ENCODE measurements at regions not wholly inside any gene's neighbourhood (a gene's known extent, or its start where the extent isn't known, plus 50 kb on each side); places are given as distances from the start of the nearest gene placed in this dataset.

DNA sequence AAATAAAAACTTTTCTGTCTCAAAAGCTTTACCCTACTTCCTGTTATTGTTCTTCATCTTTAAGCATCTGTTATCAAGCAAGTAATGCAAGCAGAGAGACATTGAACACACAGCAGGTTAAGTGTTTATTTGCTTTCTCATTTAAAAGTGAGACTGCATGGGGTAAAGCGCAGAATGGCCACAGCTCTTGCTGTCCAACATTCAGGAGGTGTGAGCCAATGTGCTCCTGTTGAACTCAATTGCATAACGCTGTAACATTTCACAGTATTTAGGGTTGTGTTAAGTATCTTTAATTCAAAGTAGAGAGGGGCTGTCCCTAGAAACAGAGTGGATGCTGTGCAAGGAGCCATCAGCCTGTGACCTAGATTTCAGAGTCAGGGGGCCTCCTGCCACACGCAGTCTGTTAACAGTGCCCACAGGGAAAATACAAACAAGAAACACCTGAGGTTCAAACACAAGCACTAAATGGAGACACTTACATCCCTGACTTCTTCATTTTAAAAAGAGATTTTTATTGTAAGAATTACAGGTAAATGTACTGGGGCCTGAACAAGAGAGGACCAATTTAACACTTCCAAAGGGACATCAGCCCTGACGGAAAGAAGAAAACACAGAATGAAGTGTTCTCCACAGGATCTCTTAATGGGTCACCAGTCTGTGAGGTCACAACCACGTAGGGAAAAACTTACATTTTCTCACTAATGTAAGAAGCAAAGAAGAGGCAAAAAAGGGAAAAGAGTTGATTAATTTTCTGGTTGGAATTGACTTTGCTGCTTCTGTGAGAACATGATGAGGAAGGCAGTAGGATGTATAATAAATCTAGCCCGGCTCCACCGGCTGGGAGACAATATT, 815.1 kb downstream of the VGLL3 start:
- DNase-seq (ENCODE audit: low read depth in 1 of 2, low spot score in 1 of 2) = no peak
- Histone ChIP-seq H3K27me3 (ENCODE audit: insufficient read depth, poor library complexity, severe bottlenecking) (no peaks in the 10 kb centered on the region), H3K4me3 (replicated peaks; ENCODE audit: insufficient read depth, low read length) (no peak overlapping the region), H3K27ac (replicated peaks) (no peak overlapping the region)
- TF ChIP-seq, protein P1, sequence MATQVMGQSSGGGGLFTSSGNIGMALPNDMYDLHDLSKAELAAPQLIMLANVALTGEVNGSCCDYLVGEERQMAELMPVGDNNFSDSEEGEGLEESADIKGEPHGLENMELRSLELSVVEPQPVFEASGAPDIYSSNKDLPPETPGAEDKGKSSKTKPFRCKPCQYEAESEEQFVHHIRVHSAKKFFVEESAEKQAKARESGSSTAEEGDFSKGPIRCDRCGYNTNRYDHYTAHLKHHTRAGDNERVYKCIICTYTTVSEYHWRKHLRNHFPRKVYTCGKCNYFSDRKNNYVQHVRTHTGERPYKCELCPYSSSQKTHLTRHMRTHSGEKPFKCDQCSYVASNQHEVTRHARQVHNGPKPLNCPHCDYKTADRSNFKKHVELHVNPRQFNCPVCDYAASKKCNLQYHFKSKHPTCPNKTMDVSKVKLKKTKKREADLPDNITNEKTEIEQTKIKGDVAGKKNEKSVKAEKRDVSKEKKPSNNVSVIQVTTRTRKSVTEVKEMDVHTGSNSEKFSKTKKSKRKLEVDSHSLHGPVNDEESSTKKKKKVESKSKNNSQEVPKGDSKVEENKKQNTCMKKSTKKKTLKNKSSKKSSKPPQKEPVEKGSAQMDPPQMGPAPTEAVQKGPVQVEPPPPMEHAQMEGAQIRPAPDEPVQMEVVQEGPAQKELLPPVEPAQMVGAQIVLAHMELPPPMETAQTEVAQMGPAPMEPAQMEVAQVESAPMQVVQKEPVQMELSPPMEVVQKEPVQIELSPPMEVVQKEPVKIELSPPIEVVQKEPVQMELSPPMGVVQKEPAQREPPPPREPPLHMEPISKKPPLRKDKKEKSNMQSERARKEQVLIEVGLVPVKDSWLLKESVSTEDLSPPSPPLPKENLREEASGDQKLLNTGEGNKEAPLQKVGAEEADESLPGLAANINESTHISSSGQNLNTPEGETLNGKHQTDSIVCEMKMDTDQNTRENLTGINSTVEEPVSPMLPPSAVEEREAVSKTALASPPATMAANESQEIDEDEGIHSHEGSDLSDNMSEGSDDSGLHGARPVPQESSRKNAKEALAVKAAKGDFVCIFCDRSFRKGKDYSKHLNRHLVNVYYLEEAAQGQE (IDR thresholded peaks at IDR 0.05; ENCODE audit: insufficient replicate concordance, low read depth) = no peak
- TF ChIP-seq POLR2AphosphoS5 (IDR thresholded peaks at IDR 0.05; ENCODE audit: low read depth) (no peak), GABPA (IDR thresholded peaks at IDR 0.05; ENCODE audit: low read depth) (no peak), CTCF (IDR thresholded peaks at IDR 0.05; ENCODE audit: insufficient read depth, low read length) (no peak), SPI1 (IDR thresholded peaks at IDR 0.05; ENCODE audit: borderline replicate concordance, low read depth) (no peak)

DNA sequence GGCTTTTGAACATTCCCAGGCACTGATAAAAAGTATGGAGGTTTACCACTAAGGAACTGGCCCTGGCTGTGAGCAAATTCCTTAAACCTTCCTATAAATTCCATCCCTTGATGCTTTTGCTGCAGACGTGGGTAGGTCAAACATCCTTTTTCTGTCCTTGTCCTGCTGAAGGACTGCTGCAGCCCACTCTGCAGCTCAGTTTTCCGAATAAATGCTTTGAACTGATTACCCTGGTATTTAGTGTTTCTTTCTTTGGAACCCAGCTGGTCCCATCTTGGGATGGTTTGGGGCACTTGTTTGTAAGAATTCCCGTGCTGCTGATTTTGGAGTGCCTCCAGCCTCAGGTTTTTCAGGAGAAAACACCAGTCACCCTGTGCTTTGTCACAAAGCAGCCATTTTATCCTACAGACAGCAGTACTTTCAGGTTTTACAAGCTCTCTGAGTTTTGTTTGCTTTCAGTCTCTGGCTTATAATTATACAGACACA, 815.9 kb downstream of the VGLL3 start:
- H3K27ac ChIP-seq (replicated peaks) = no peak overlapping the region
- TF ChIP-seq POLR2AphosphoS5 (IDR thresholded peaks at IDR 0.05; ENCODE audit: low read depth) (no peak), CTCF (IDR thresholded peaks at IDR 0.05; ENCODE audit: insufficient read depth, low read length) (no peak), GABPA (IDR thresholded peaks at IDR 0.05; ENCODE audit: low read depth) (no peak), SPI1 (IDR thresholded peaks at IDR 0.05; ENCODE audit: borderline replicate concordance, low read depth) (no peak)
- TF ChIP-seq, protein P1 (IDR thresholded peaks at IDR 0.05; ENCODE audit: insufficient replicate concordance, low read depth) = no peak

GRCh38 chr3:86173401-86173800, 817.5 kb downstream of the VGLL3 start:
- H3K27me3 ChIP-seq (ENCODE audit: insufficient read depth, poor library complexity, severe bottlenecking) = no peaks in the 10 kb centered on the region
- no peak overlapping the region for H3K4me3 ChIP-seq (replicated peaks; ENCODE audit: insufficient read depth, low read length)
- H3K27ac ChIP-seq (replicated peaks) = no peak overlapping the region
- TF ChIP-seq GABPA (IDR thresholded peaks at IDR 0.05; ENCODE audit: low read depth) (no peak), SPI1 (IDR thresholded peaks at IDR 0.05; ENCODE audit: borderline replicate concordance, low read depth) (no peak)
- TF ChIP-seq, protein P1 (IDR thresholded peaks at IDR 0.05; ENCODE audit: insufficient replicate concordance, low read depth) = no peak
- DNase-seq (ENCODE audit: low read depth in 1 of 2, low spot score in 1 of 2) = no peak

More for the DNA sequence above, 815.9 kb downstream of the VGLL3 start:
- no peaks in the 10 kb centered on the region for H3K27me3 ChIP-seq (ENCODE audit: insufficient read depth, poor library complexity, severe bottlenecking)
- no peak for DNase-seq (ENCODE audit: low read depth in 1 of 2, low spot score in 1 of 2)
- no peak overlapping the region for H3K4me3 ChIP-seq (replicated peaks; ENCODE audit: insufficient read depth, low read length)

All from HL-60 (cell line).